ENCODE measurements at regions not wholly inside any gene's neighbourhood (a gene's known extent, or its start where the extent isn't known, plus 50 kb on each side); places are given as distances from the start of the nearest gene placed in this dataset.
"Not testable (repeated sequence)": the region's sequence is repeated elsewhere in the genome, so short reads cannot be mapped to it uniquely, and the experiment has no call there.

- DNase-seq (ENCODE audit: extremely low read depth in 1 of 2, low read depth in 1 of 2): no peak
Measured at GRCh38 chr12:46497739-46498138, 125.2 kb upstream of the SLC38A2 start.

- DNase-seq (ENCODE audit: extremely low read depth in 1 of 2, low read depth in 1 of 2): no peak
Measured at GRCh38 chr12:46494424-46494823, 121.9 kb upstream of the SLC38A2 start.

GRCh38 chr12:46493834-46494181 is 121.2 kb upstream of the SLC38A2 start:
- no peak for DNase-seq (ENCODE audit: extremely low read depth in 1 of 2, low read depth in 1 of 2)

- no peak for DNase-seq (ENCODE audit: extremely low read depth in 1 of 2, low read depth in 1 of 2)
Measured at GRCh38 chr12:46493150-46493833, 120.7 kb upstream of the SLC38A2 start.

- no peak for DNase-seq (ENCODE audit: extremely low read depth in 1 of 2, low read depth in 1 of 2)
Measured at GRCh38 chr12:46492471-46493085, 120.0 kb upstream of the SLC38A2 start.

- no peak for DNase-seq (ENCODE audit: extremely low read depth in 1 of 2, low read depth in 1 of 2)
Measured at GRCh38 chr12:46491548-46491947, 119.0 kb upstream of the SLC38A2 start.

GRCh38 chr12:46490635-46491034 is 118.1 kb upstream of the SLC38A2 start:
- no peak for DNase-seq (ENCODE audit: extremely low read depth in 1 of 2, low read depth in 1 of 2)

- no peak for DNase-seq (ENCODE audit: extremely low read depth in 1 of 2, low read depth in 1 of 2)
Measured at GRCh38 chr12:46489951-46490388, 117.4 kb upstream of the SLC38A2 start.

- DNase-seq (ENCODE audit: extremely low read depth in 1 of 2, low read depth in 1 of 2): no peak
Measured at GRCh38 chr12:46487567-46488131, 115.1 kb upstream of the SLC38A2 start.

GRCh38 chr12:46486588-46486987 is 114.0 kb upstream of the SLC38A2 start:
- no peak for DNase-seq (ENCODE audit: extremely low read depth in 1 of 2, low read depth in 1 of 2)

GRCh38 chr12:46485853-46486252 is 113.3 kb upstream of the SLC38A2 start:
- DNase-seq (ENCODE audit: extremely low read depth in 1 of 2, low read depth in 1 of 2): no peak

- DNase-seq (ENCODE audit: extremely low read depth in 1 of 2, low read depth in 1 of 2): no peak
Measured at GRCh38 chr12:46484396-46485061, 112.0 kb upstream of the SLC38A2 start.

GRCh38 chr12:46483572-46484395 is 111.2 kb upstream of the SLC38A2 start:
- DNase-seq (ENCODE audit: extremely low read depth in 1 of 2, low read depth in 1 of 2): no peak

- no peak for DNase-seq (ENCODE audit: extremely low read depth in 1 of 2, low read depth in 1 of 2)
Measured at GRCh38 chr12:46480724-46481123, 108.2 kb upstream of the SLC38A2 start.

GRCh38 chr12:46480316-46480715 is 107.7 kb upstream of the SLC38A2 start:
- DNase-seq (ENCODE audit: extremely low read depth in 1 of 2, low read depth in 1 of 2): no peak

GRCh38 chr12:46478123-46478522 is 105.5 kb upstream of the SLC38A2 start:
- DNase-seq (ENCODE audit: extremely low read depth in 1 of 2, low read depth in 1 of 2): no peak

- DNase-seq (ENCODE audit: extremely low read depth in 1 of 2, low read depth in 1 of 2): no peak
Measured at GRCh38 chr12:46477541-46477940, 105.0 kb upstream of the SLC38A2 start.

- DNase-seq (ENCODE audit: extremely low read depth in 1 of 2, low read depth in 1 of 2): no peak
Measured at GRCh38 chr12:46475972-46476645, 103.5 kb upstream of the SLC38A2 start.

- not testable (repeated sequence) for DNase-seq (ENCODE audit: extremely low read depth in 1 of 2, low read depth in 1 of 2)
Measured at GRCh38 chr12:46474385-46474784, 101.8 kb upstream of the SLC38A2 start.

- no peak for DNase-seq (ENCODE audit: extremely low read depth in 1 of 2, low read depth in 1 of 2)
Measured at GRCh38 chr12:46473634-46474329, 101.2 kb upstream of the SLC38A2 start.
